Calu3 (cell line): ENCODE measurements at regions not wholly inside any gene's neighbourhood (a gene's known extent, or its start where the extent isn't known, plus 50 kb on each side); places are given as distances from the start of the nearest gene placed in this dataset.

Source experiments
- BruUV-seq: library from RNA; stranded (reverse); fragments of 400-500 nt; replicated peaks from 2 replicates; lab custom pipeline; 2021; lab: Mats Ljungman, UMichigan
- CTCF ChIA-PET: fragments of 300-600 bp; sonication (Branson Sonifier 250); formaldehyde crosslinking; loops from one replicate; lab custom pipeline; 2022; ENCODE audit warnings: antibody characterized with exemption; lab: Charles Lee
- DNase-seq: peaks from one replicate; pipeline ENCODE4 v3.0.0; 2022
- H3K27ac Mint-ChIP-seq: one replicate; pipeline ENCODE4 v1.8.0; 2022; ENCODE audit warnings: mixed read lengths; ENCODE audit not compliant: unreplicated experiment
- H3K27me3 Mint-ChIP-seq: one replicate; pipeline ENCODE4 v1.8.0; 2022; ENCODE audit warnings: mixed read lengths; ENCODE audit not compliant: unreplicated experiment
- H3K36me3 Mint-ChIP-seq: one replicate; pipeline ENCODE4 v1.8.0; 2022; ENCODE audit warnings: mild to moderate bottlenecking, moderate library complexity, mixed read lengths; ENCODE audit not compliant: insufficient read depth, unreplicated experiment
- H3K4me1 Mint-ChIP-seq: one replicate; pipeline ENCODE4 v1.8.0; 2022; ENCODE audit warnings: mild to moderate bottlenecking, low read depth, mixed read lengths; ENCODE audit not compliant: unreplicated experiment
- H3K4me3 Mint-ChIP-seq: one replicate; pipeline ENCODE4 v1.8.0; 2022; ENCODE audit warnings: mild to moderate bottlenecking, low read depth, moderate library complexity, mixed read lengths; ENCODE audit not compliant: unreplicated experiment
- H3K9me3 Mint-ChIP-seq: one replicate; pipeline ENCODE4 v1.8.0; 2022; ENCODE audit warnings: low read depth, mixed read lengths; ENCODE audit not compliant: unreplicated experiment
- CTCF ChIP-seq: fragments of 200-600 bp; IDR thresholded peaks from one replicate; pipeline ENCODE4 v1.8.0; 2022; ENCODE audit warnings: antibody characterized with exemption; ENCODE audit not compliant: unreplicated experiment
- intact Hi-C: fragments of 100-400 bp; cut with micrococcal nuclease; formaldehyde crosslinking; loops from one replicate; pipeline ENCODE4 v1.10.0; 2022; ENCODE audit not compliant: unreplicated experiment

GRCh38 chr6:19918436-19918835 lies 81.3 kb downstream of the ID4 start:
- Mint-ChIP-seq H3K4me3 (no peak overlapping the region), H3K27ac (no peak overlapping the region), H3K4me1 (no peaks in the 10 kb centered on the region), H3K9me3 (peaks cover 6% of the 10 kb centered on the region), H3K27me3 (peaks cover 33% of the 10 kb centered on the region), H3K36me3 (no peaks in the 10 kb centered on the region)
- TF ChIP-seq CTCF: no peak
- no peak for DNase-seq
- intact Hi-C loops: no loop called here
- BruUV-seq: no TSS peak
- CTCF ChIA-PET: interaction anchor here (0.6 kb wide), 1 partner anchor 229 kb away, joined by 3 read pairs; no protein-coding TSS in a partner anchor

GRCh38 chr6:19921786-19922185 lies 84.6 kb downstream of the ID4 start:
- no peak overlapping the region for H3K27ac Mint-ChIP-seq
- BruUV-seq: no TSS peak
- no peak overlapping the region for H3K4me3 Mint-ChIP-seq
- no peaks in the 10 kb centered on the region for H3K36me3 Mint-ChIP-seq
- intact Hi-C loops: no loop called here
- H3K4me1 Mint-ChIP-seq: no peaks in the 10 kb centered on the region
- CTCF ChIA-PET: interaction anchor here (0.6 kb wide), 1 partner anchor 187 kb away, joined by 5 read pairs; no protein-coding TSS in a partner anchor
- TF ChIP-seq CTCF: no peak
- peaks cover 6% of the 10 kb centered on the region for H3K9me3 Mint-ChIP-seq
- no peak for DNase-seq
- peaks cover 54% of the 10 kb centered on the region for H3K27me3 Mint-ChIP-seq

GRCh38 chr6:19925533-19925932 lies 88.4 kb downstream of the ID4 start:
- intact Hi-C loops: no loop called here
- Mint-ChIP-seq H3K36me3 (no peaks in the 10 kb centered on the region), H3K27ac (no peak overlapping the region), H3K4me1 (no peaks in the 10 kb centered on the region), H3K9me3 (no peaks in the 10 kb centered on the region), H3K27me3 (peaks cover 91% of the 10 kb centered on the region), H3K4me3 (no peak overlapping the region)
- no peak for DNase-seq
- CTCF ChIA-PET: no interaction called here
- no TSS peak for BruUV-seq
- TF ChIP-seq CTCF: no peak

GRCh38 chr6:19928461-19928860 lies 91.3 kb downstream of the ID4 start:
- no TSS peak for BruUV-seq
- intact Hi-C loops: no loop called here
- TF ChIP-seq CTCF: no peak
- Mint-ChIP-seq H3K4me3 (no peak overlapping the region), H3K4me1 (no peaks in the 10 kb centered on the region), H3K36me3 (no peaks in the 10 kb centered on the region), H3K27ac (no peak overlapping the region), H3K27me3 (peaks cover 93% of the 10 kb centered on the region), H3K9me3 (no peaks in the 10 kb centered on the region)
- CTCF ChIA-PET: no interaction called here
- DNase-seq: no peak
